H9 (cell line): ENCODE measurements at regions not wholly inside any gene's neighbourhood (a gene's known extent, or its start where the extent isn't known, plus 50 kb on each side); places are given as distances from the start of the nearest gene placed in this dataset.

Experiments
- DNase-seq: peaks from one replicate; pipeline ENCODE4 v3.0.0-alpha.2; 2017
- H2AFZ ChIP-seq: one replicate; pipeline ENCODE4 v1.6.1; 2013; ENCODE audit warnings: mild to moderate bottlenecking, low read length, control low read depth, moderate library complexity
- H2AK5ac ChIP-seq: 2 replicates; pipeline ENCODE4 v1.6.1; 2013; ENCODE audit warnings: low read length, control low read depth, mixed read lengths; ENCODE audit not compliant: insufficient read length
- H2BK120ac ChIP-seq: one replicate; pipeline ENCODE4 v1.6.1; 2013; ENCODE audit warnings: low read depth, mild to moderate bottlenecking, low read length, control low read depth, inconsistent platforms; ENCODE audit not compliant: poor library complexity, severe bottlenecking
- H2BK12ac ChIP-seq: 2 replicates; pipeline ENCODE4 v1.6.1; 2013; ENCODE audit warnings: low read length, control low read depth, mixed read lengths, low read depth; ENCODE audit not compliant: insufficient read length
- H2BK15ac ChIP-seq: 2 replicates; pipeline ENCODE4 v1.6.1; 2013; ENCODE audit warnings: low read depth, low read length, control low read depth
- H2BK20ac ChIP-seq: one replicate; pipeline ENCODE4 v1.6.1; 2013; ENCODE audit warnings: low read depth, mild to moderate bottlenecking, low read length, control low read depth, inconsistent platforms; ENCODE audit not compliant: poor library complexity, severe bottlenecking
- H2BK5ac ChIP-seq: 2 replicates; pipeline ENCODE4 v1.6.1; 2013; ENCODE audit warnings: low read length, control low read depth, mixed read lengths; ENCODE audit not compliant: insufficient read length
- H3K14ac ChIP-seq: 2 replicates; pipeline ENCODE4 v1.6.1; 2013; ENCODE audit warnings: low read length, control low read depth; ENCODE audit not compliant: insufficient read depth
- H3K18ac ChIP-seq: 2 replicates; pipeline ENCODE4 v1.6.1; 2013; ENCODE audit warnings: low read depth, mild to moderate bottlenecking, mixed read lengths, low read length, control low read depth; ENCODE audit not compliant: insufficient read length
- H3K23ac ChIP-seq: 2 replicates; pipeline ENCODE4 v1.6.1; 2013; ENCODE audit warnings: low read length, control low read depth, mixed read lengths, low read depth; ENCODE audit not compliant: insufficient read length
- H3K23me2 ChIP-seq: 2 replicates; pipeline ENCODE4 v1.6.1; 2013; ENCODE audit warnings: low read depth, mild to moderate bottlenecking, mixed read lengths, low read length, control low read depth; ENCODE audit not compliant: insufficient read length, poor library complexity, severe bottlenecking
- H3K27ac ChIP-seq: 2 replicates; pipeline ENCODE4 v1.5.1; 2013; ENCODE audit warnings: low read length, control low read depth, mixed read lengths, low read depth; ENCODE audit not compliant: insufficient read length
- H3K27me3 ChIP-seq: 2 replicates; pipeline ENCODE4 v1.6.1; 2013; ENCODE audit warnings: low read length, control low read depth, inconsistent platforms; ENCODE audit not compliant: insufficient read depth
- H3K4ac ChIP-seq: 2 replicates; pipeline ENCODE4 v1.6.1; 2013; ENCODE audit warnings: low read depth, mild to moderate bottlenecking, control low read depth, inconsistent platforms, low read length, moderate library complexity
- H3K4me1 ChIP-seq: 2 replicates; pipeline ENCODE4 v1.6.1; 2013; ENCODE audit warnings: low read length, control low read depth, inconsistent platforms; ENCODE audit not compliant: insufficient read depth
- H3K4me2 ChIP-seq: 2 replicates; pipeline ENCODE4 v1.6.1; 2013; ENCODE audit warnings: low read length, control low read depth, mixed read lengths; ENCODE audit not compliant: insufficient read length, insufficient read depth
- H3K56ac ChIP-seq: 2 replicates; pipeline ENCODE4 v1.6.1; 2013; ENCODE audit warnings: low read depth, mild to moderate bottlenecking, mixed read lengths, low read length, control low read depth; ENCODE audit not compliant: insufficient read length
- H3K79me1 ChIP-seq: 2 replicates; pipeline ENCODE4 v1.6.1; 2013; ENCODE audit warnings: low read depth, mild to moderate bottlenecking, moderate library complexity, low read length, control low read depth, inconsistent platforms; ENCODE audit not compliant: insufficient read depth, poor library complexity, severe bottlenecking
- H3K79me2 ChIP-seq: 2 replicates; pipeline ENCODE4 v1.6.1; 2013; ENCODE audit warnings: low read length, control low read depth, inconsistent platforms; ENCODE audit not compliant: insufficient read depth
- H3K9ac ChIP-seq: 2 replicates; pipeline ENCODE4 v1.6.1; 2013; ENCODE audit warnings: low read length, control low read depth, mixed read lengths; ENCODE audit not compliant: insufficient read length; ENCODE audit errors: extremely low read depth
- H3K9me3 ChIP-seq: one replicate; pipeline ENCODE4 v1.6.1; 2013; ENCODE audit warnings: low read depth, low read length, inconsistent platforms; ENCODE audit not compliant: control insufficient read depth
- H3T11ph ChIP-seq: one replicate; pipeline ENCODE4 v1.6.1; 2013; ENCODE audit warnings: mild to moderate bottlenecking, low read length, control low read depth, inconsistent platforms
- H4K20me1 ChIP-seq: one replicate; pipeline ENCODE4 v1.6.1; 2013; ENCODE audit not compliant: control insufficient read depth, insufficient read length, insufficient read depth
- H4K5ac ChIP-seq: 2 replicates; pipeline ENCODE4 v1.6.1; 2013; ENCODE audit warnings: low read depth, mild to moderate bottlenecking, mixed read lengths, low read length, control low read depth; ENCODE audit not compliant: insufficient read length
- H4K8ac ChIP-seq: replicated peaks from 2 replicates; pipeline ENCODE4 v1.6.1; 2013; ENCODE audit warnings: low read length, control low read depth, mixed read lengths, low read depth; ENCODE audit not compliant: insufficient read length
- H4K91ac ChIP-seq: 2 replicates; pipeline ENCODE4 v1.6.1; 2013; ENCODE audit warnings: low read depth, mild to moderate bottlenecking, moderate library complexity, mixed read lengths, low read length, control low read depth; ENCODE audit not compliant: insufficient read length
- H3K27ac Mint-ChIP-seq, 3 experiments: 2 replicates in 2 of 3; 3 replicates in 1 of 3; pipeline ENCODE4 v1.8.0; 2020 to 2021; ENCODE audit warnings: mixed read lengths in 3 of 3, mild to moderate bottlenecking in 1 of 3, moderate library complexity in 1 of 3
- H3K27me3 Mint-ChIP-seq: 2 replicates; pipeline ENCODE4 v1.8.0; 2021; ENCODE audit warnings: low read depth, mild to moderate bottlenecking, moderate library complexity, mixed read lengths
- H3K36me3 Mint-ChIP-seq, 3 experiments: 2 replicates in 2 of 3; 3 replicates in 1 of 3; pipeline ENCODE4 v1.8.0; 2020 to 2021; ENCODE audit warnings: low read depth in 3 of 3, mixed read lengths in 3 of 3; ENCODE audit not compliant: insufficient read depth in 1 of 3
- H3K4me1 Mint-ChIP-seq, 2 experiments: 2 replicates each; pipeline ENCODE4 v1.8.0; 2020; ENCODE audit warnings: mixed read lengths in 2 of 2
- H3K4me3 Mint-ChIP-seq, 2 experiments: 2 replicates in 1 of 2; 3 replicates in 1 of 2; pipeline ENCODE4 v1.8.0; 2020 to 2021; ENCODE audit warnings: mild to moderate bottlenecking in 2 of 2, mixed read lengths in 2 of 2, moderate library complexity in 1 of 2
- H3K9me3 Mint-ChIP-seq, 2 experiments: 2 replicates in 1 of 2; 3 replicates in 1 of 2; pipeline ENCODE4 v1.8.0; 2020; ENCODE audit warnings: mild to moderate bottlenecking in 2 of 2, mixed read lengths in 2 of 2, moderate library complexity in 1 of 2
- WGBS: extraction: QIAGEN DNeasy Blood & Tissue Kit; methylation state at CpG from one replicate; pipeline ENCODE4 v1.1.7; 2013; ENCODE audit warnings: missing lambda C conversion rate, low lambda C conversion rate, mixed read lengths; ENCODE audit not compliant: insufficient read length; ENCODE audit errors: extremely low coverage; 5-methylcytosine and 5-hydroxymethylcytosine counted together
- TF ChIP-seq, protein P1 (sequence below): fragments of 200-600 bp; sonication (generic); conservative IDR thresholded peaks from 3 replicates; pipeline ENCODE4 v1.8.0; 2021; ENCODE audit warnings: antibody characterized with exemption, mild to moderate bottlenecking

DNA sequence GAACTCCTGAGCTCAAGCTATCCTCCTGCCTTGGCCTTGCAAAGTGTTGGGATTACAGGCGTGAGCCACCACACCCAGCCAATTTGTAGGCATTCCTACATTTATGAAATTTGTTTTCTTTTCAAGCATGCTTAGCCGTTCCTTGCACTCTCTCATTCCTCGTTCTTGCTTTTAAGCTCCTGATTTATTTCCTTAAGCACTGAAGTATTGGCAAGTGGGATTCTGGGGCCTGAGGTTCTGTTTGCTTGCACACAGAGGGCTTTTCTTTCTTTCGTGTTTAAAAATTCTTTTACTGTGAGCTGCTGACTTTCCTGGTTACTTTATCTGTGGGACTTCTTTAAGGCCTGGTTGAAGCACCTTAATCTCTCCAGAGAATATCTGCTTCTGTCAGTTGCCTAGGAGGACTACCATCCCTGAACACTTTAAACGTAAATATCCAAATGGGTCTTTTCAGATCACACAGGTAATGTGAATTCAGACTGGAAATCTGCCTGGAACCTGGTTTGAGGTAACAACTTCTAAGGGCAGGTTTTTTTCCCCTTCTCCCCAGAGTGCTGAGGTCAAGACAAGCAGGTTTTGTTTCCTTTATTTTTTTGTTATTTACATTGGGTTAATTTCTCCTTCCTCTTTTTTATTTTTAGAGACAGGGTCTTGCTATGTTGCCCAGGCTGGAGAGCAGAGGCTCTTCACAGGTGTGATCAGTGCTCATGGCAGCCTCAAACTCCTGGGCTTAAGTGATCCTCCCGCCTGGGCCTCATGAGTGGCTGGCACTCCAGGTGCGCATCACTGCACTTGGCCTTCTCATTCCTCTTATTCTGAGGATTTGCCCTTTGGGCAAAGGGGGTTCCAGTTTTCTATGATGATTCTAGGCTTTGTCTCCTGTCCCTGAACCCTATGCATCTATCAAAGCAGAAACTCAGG lies 102.9 kb downstream of the PFKFB3 start:
- Histone ChIP-seq H4K8ac (no peak overlapping the region), H2BK20ac (no peak overlapping the region), H3K56ac (no peak overlapping the region), H3K23me2 (no peaks in the 10 kb centered on the region), H3K18ac (no peak overlapping the region), H2BK120ac (no peak overlapping the region), H3K4me1 (no peaks in the 10 kb centered on the region), H4K91ac (no peak overlapping the region), H2BK12ac (no peak overlapping the region), H3K27me3 (no peaks in the 10 kb centered on the region), H2BK15ac (no peak overlapping the region), H3K9ac (no peak overlapping the region), H3K79me1 (no peaks in the 10 kb centered on the region), H3K79me2 (no peaks in the 10 kb centered on the region), H2AK5ac (no peak overlapping the region), H4K5ac (no peak overlapping the region), H2AFZ (no peak overlapping the region), H3T11ph (no peak overlapping the region), H4K20me1 (no peaks in the 10 kb centered on the region), H3K9me3 (no peaks in the 10 kb centered on the region), H3K27ac (no peak overlapping the region), H2BK5ac (no peak overlapping the region), H3K23ac (no peak overlapping the region), H3K4me2 (no peak overlapping the region), H3K14ac (no peak overlapping the region), H3K4ac (no peak overlapping the region)
- H3K27me3 Mint-ChIP-seq: no peaks in the 10 kb centered on the region; the same call in none of the 2 replicates
- WGBS: no CpG with 5 or more reads among the region's 7 CpGs
- no peak overlapping the region; a peak in 1 of 7 replicates for H3K27ac Mint-ChIP-seq
- no peak for DNase-seq
- TF ChIP-seq, protein P1, sequence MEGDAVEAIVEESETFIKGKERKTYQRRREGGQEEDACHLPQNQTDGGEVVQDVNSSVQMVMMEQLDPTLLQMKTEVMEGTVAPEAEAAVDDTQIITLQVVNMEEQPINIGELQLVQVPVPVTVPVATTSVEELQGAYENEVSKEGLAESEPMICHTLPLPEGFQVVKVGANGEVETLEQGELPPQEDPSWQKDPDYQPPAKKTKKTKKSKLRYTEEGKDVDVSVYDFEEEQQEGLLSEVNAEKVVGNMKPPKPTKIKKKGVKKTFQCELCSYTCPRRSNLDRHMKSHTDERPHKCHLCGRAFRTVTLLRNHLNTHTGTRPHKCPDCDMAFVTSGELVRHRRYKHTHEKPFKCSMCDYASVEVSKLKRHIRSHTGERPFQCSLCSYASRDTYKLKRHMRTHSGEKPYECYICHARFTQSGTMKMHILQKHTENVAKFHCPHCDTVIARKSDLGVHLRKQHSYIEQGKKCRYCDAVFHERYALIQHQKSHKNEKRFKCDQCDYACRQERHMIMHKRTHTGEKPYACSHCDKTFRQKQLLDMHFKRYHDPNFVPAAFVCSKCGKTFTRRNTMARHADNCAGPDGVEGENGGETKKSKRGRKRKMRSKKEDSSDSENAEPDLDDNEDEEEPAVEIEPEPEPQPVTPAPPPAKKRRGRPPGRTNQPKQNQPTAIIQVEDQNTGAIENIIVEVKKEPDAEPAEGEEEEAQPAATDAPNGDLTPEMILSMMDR: no peak
- peaks cover 4 to 10% of the 10 kb centered on the region in 2 experiments; a peak in 4 of 5 replicates for H3K9me3 Mint-ChIP-seq
- no peak overlapping the region for H3K4me3 Mint-ChIP-seq
- peaks cover 0 to 5% (median 4%) of the 10 kb centered on the region in 3 experiments; a peak in 3 of 7 replicates for H3K36me3 Mint-ChIP-seq
- no peaks in the 10 kb centered on the region for H3K4me1 Mint-ChIP-seq
